GM19239 (cell line): ENCODE measurements at regions not wholly inside any gene's neighbourhood (a gene's known extent, or its start where the extent isn't known, plus 50 kb on each side); places are given as distances from the start of the nearest gene placed in this dataset.

ENCODE experiments used
- DNase-seq: peaks from one replicate; pipeline ENCODE4 v3.0.0; 2011; ENCODE audit warnings: low spot score; ENCODE audit not compliant: insufficient read length
- FAIRE-seq: peaks from 2 replicates; lab custom pipeline; 2011; peaks lifted over from hg19 to GRCh38; lab: Jason Lieb, UNC

DNA sequence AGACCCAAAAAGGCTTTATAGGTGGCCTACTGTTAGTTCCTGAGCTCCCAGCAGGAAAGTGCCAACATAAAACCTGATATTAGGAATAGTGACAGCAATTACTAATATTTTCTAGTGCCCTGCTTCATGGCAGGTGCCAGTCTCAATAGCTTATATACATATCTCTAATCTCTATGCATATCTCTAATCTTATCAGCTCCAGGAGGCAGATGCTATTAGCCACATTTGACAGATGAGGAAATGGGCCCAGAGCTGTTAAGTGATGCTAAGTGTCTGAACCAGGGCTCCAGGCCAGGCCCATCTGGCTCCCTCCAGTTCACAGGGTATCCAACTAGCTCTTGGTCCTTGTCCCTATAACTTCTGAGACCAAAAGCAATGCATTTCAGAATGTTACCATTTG lies 142.5 kb downstream of the CHIC2 start:
- FAIRE-seq (no peak), DNase-seq (no peak)

- DNase-seq (no peak), FAIRE-seq (no peak)
Measured at GRCh38 chr4:53920883-53921282, 143.5 kb downstream of the CHIC2 start.

GRCh38 chr4:53920116-53920515 lies 144.3 kb downstream of the CHIC2 start:
- FAIRE-seq (no peak), DNase-seq (no peak)

DNA sequence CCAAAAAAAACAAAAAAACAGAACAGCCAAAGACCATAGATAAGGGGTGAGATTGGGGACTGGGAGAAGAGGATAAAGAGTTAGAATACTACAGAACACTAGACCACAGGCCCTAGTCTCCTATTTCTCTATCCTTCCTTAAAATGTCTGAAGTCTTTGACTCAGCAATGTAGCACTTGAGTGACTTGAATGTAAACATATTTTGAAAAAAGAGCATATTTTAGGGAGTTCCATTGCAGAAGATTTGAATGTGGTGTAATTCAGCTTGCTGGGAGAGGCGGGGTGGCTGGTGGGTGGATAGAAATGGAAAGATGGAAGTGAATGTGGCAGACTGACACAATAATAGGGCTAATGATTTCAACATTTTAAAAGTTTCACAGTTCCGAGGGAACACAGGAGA lies 144.9 kb downstream of the CHIC2 start:
- DNase-seq (no peak), FAIRE-seq (no peak)

DNA sequence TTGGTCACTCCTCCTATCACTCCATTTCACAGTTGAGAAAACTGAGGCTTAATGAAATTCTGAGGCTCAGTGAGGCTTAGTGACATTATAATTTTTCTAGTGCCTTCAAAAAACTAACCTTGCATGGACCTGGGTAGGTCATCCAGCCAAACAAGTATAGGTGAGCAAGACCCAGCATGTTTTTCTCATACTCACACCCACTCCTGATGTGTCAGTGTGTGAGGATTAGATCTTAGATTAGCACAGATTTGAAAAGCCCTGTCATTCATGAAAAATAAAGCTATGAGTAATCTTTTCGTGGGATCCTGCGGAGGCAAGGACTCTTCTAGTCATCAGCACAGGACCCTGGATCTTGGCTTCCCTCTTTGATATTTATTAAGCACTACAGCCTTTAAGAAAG lies 146.7 kb downstream of the CHIC2 start:
- DNase-seq (no peak), FAIRE-seq (no peak)

DNA sequence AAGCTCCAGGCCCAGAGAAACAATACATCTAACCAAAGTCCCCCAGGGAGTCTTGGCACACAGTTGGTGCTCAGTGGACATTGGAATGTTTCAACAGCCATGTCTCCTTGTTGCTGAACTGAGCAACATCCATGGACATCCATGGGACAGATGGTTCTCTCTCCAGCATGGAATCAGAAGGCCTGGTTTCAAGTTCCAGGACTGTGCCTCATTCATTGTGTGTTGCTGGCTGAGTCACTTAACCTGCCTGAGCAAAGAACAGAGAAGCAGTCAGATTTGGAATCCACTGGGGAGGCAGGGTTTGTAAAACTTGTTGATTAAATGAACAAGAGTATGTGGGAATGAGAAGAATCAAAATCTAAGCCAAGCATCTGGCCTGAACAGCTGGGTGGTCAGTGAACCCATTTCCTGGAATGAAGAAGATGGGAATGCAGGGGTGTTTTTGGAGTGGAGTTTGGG lies 147.9 kb downstream of the CHIC2 start:
- DNase-seq (no peak), FAIRE-seq (no peak)

- FAIRE-seq (no peak), DNase-seq (no peak)
Measured at GRCh38 chr4:53914313-53915016, 149.9 kb downstream of the CHIC2 start.

DNA sequence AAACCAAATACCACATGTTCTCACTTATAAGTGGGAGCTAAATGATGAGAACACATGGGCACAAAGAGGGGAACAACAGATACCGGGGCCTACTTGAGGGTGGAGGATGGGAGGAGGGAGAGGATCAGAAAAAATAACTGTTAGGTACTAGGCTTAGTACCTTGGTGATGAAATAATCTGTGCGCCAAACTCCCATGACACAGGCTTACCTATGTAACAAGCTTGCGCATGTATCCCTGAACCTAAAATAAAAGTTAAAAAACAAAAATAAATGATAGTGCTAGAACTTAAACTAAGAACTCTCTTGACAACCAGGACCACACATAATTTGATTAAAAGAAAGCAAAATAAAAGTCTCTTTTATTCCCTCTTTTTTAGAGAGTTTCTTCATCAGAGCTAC lies 150.6 kb downstream of the CHIC2 start:
- DNase-seq (no peak), FAIRE-seq (no peak)

- DNase-seq (no peak), FAIRE-seq (no peak)
Measured at GRCh38 chr4:53912766-53913497, 151.5 kb downstream of the CHIC2 start.

GRCh38 chr4:53908661-53909078 lies 155.7 kb downstream of the CHIC2 start:
- FAIRE-seq (peak; percentile 88), DNase-seq (peak; percentile 6)

DNA sequence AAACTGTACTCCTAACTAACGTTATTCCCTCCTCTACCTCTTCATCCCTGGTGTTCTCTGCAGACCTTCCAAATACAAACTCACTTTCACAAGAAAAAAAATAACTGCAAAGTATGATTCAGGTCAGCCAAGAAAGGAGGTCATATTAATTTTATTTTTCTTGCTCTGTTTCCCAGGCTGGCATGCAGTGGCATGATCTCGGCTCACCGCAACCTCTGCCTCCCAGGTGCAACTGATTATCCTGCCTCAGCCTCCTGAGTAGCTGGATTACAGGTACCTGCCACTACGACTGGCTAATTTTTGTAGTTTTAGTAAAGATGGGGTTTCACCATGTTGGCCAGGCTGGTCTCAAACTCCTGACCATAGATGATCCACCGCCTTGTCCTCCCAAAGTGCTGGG lies 156.6 kb downstream of the CHIC2 start:
- DNase-seq (no peak), FAIRE-seq (no peak)

GRCh38 chr4:53906606-53907190 lies 157.7 kb downstream of the CHIC2 start:
- FAIRE-seq: no peak

GRCh38 chr4:53905941-53906377 lies 158.4 kb downstream of the CHIC2 start:
- FAIRE-seq: peak; percentile 73

More at GRCh38 chr4:53906606-53907190, 157.7 kb downstream of the CHIC2 start:
- no peak for DNase-seq

DNA sequence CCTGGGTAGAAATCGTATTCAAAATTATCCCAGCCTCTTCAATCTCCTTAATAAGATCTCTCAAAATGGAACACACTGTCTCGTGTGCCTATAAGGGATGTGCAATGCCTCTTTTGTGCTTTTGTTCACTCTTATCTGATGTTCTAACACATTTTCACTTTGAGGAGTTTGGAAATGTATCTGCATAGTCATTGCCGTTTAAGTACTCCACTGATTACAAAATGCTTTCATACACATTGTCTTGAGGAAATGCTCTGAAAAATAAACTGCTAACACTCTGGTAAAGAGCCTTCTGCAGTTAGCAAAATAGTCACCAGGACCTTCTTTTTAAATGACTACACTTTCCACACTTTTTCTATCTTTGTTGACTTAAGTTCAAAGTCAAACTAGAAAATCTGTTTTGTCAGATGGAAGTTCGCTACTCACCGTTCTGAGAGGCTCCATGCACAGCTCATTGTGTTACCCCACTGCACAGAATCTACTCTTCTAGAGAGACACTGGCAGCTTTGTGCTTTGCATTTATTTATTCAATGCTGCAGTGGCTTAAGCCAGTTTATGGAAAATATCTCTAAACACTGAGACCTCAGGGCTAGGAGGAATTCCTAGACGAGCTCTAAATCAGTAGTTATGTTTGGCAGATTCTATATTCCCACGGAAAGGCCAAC lies 159.0 kb downstream of the CHIC2 start:
- DNase-seq: no peak
- FAIRE-seq: no peak

More at GRCh38 chr4:53905941-53906377, 158.4 kb downstream of the CHIC2 start:
- no peak for DNase-seq

DNA sequence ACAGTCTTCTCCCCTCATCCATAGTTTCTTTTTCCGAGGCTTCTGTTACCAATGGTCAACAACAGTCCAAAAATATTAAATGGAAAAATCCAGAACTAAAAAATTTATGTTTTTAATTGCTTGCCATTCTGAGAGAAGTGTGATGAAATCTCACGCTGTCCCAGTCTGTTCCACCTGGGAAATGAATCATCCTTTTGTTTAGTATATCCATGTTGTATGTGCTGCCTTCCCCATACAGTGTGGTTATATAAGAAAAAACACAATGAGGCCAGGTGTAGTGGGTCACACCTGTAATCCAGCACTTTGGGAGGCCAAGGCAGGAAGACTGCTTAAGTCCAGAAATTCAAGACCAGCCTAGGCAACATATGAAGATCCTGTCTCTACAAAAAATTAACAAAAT lies 161.6 kb downstream of the CHIC2 start:
- no peak for FAIRE-seq
- DNase-seq: no peak

DNA sequence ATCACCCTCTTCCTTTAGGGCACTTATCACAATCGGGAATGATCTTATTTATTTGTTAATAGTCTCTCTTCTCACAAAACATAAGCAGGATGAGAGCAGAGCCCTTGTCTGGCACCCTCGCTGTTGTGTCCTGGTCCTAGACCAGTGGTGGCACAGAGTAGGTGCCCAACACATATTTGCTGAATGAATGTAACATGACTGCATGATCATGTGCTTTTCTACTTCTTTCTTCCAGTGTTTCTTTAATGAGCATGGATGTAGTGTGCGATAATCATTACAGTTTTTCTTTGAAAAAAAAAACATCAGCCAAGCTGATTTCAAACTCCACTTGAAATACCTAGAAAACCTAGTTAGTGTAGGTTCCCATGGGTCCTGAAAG lies 164.1 kb downstream of the CHIC2 start:
- DNase-seq (no peak), FAIRE-seq (no peak)

DNA sequence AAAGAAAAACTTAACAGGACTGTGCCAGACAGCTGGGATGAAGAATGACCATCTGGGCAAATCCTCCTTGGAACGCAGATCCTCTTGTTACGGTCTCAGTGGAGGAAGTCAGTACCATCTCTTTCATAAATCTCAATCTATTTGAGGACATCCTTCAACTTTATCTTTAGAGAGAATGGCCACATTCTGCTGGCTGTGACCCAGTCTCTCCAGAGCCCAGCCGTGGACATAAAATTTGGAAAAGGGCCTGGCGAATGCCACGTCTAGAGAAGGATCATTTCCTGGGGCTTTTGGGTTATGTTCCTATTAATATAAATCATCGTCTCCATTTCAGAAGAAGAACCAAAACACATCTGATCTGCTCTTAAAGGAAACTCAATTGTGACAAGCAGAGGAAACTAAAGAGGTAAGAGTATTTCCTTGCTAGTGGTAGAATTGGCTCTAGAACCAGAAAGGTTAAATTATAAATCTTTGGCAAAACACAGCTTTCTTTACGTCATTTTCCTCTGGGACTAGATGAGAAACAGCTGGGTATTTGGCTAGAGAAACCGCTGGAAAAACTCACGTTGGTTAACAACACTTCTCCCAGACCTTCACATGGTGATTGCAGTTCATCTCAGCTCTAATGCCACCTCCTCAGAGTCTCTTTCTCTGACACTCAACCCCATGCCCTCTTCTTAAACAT lies 164.7 kb downstream of the CHIC2 start:
- no peak for DNase-seq
- no peak for FAIRE-seq

DNA sequence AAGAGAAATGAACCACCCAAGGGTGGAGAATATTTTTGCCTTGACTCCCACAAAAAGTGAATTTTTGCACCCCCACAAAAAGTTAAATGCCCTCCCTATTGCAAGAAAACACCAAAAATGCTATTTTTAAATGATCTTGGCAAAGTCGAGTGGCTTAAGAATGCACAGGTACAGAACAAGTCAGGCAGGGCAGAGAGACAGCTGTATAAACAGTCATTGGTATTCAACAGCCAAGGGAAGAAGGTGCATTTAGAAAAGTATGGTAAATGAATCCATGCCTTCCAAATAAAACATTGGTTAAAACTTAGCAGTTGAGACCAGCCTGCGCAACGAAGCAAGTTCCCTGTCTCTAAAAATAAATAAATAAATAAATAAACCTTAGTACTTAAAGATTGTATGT lies 169.3 kb downstream of the CHIC2 start:
- no peak for FAIRE-seq
- no peak for DNase-seq

DNA sequence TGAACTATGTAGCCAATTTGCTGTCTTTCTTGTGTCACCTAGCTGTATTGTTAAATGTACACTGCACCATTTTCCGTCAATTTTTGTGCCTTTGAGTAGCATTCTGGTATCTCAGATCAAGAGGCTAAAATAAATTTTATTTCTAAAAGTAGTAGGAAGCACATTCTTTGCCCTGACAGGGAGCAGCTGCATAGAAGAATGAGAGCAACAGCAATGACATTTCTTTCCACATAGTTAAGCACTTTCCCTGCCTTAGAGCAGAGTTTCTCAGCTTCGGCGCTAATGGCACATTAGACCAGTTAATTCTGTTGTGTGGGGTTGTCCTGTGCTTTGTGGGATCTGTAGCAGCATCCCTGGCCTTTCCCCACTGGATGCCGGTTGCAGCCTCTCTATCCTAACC lies 173.9 kb downstream of the CHIC2 start:
- FAIRE-seq: no peak
- DNase-seq: no peak

- FAIRE-seq: no peak
- no peak for DNase-seq
Measured at GRCh38 chr4:53889326-53890055, 174.9 kb downstream of the CHIC2 start.
